Islet precursor cell (in vitro differentiated cells): ENCODE measurements at regions not wholly inside any gene's neighbourhood (a gene's known extent, or its start where the extent isn't known, plus 50 kb on each side); places are given as distances from the start of the nearest gene placed in this dataset.
A peak's percentile ranks its signal among the peaks of the same experiment; 100 is the strongest.

ENCODE experiments used
- DNase-seq: peaks from one replicate; pipeline ENCODE4 v3.0.0-alpha.2; 2018

DNA sequence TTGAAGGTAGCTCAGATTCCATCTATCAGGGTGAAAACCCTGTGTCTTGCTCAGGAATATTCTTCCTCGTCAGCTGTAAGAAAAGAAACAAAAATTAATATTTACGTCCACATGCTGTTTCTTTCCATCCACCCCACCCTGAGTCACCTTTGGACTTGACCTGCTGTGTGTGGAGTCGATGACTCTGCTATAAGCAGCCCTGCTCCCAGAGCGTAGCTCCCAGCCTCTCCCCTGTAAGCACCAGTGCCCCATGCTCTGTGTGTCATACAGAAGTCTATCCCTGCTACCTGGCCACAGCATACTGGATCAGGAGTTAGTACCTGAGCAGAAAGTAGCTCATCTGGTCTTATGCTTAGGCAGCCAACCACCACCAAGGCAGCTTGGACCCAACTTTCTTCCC is 223.6 kb downstream of the SOD2 start:
- DNase-seq: no peak

DNA sequence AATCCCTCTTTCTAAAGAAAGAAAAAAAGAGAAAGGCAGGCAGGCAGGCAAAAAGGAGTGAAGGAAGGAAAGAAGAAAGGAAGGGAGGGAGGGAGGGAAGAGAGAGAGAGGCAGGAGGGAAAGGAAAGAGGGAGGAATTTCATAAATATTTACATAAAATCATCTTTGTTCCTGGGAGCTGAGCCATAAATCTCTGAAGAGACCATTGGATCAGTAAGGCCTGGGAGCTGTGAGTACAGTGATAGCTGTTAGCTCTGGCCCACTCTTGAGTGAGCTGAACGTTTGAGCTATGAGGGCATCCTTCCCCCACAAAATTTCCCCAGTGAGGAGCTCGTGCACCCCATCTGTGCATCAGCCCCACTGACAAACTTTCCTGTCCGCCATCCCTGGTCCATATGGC is 224.0 kb downstream of the SOD2 start:
- DNase-seq: no peak

DNA sequence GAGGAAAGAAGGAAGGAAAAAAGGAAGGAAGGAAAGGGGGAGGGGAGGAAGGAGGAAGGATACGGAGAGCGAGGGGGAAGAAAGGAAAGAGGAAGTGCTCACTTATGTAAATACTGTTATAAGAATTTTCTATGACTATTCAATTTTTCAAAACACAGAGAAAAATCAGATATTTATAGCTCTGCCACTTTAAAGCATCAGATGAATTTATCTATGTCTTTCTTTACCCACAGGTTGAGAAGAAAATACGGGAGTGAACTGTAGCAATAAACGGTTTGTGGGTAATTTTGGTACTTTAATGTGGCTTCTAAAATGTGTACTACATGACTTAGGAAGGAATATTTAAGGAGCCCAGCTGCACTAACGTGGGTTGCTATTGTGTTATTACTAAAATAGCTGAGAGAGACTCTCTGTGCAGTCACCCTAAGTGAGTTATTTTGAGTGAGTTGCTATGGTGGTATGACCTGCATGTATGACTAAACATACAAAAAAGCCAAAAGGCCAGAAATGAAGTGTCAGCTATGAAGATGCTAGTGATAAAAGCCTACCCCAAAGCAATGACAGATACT is 225.5 kb downstream of the SOD2 start:
- DNase-seq: no peak

DNA sequence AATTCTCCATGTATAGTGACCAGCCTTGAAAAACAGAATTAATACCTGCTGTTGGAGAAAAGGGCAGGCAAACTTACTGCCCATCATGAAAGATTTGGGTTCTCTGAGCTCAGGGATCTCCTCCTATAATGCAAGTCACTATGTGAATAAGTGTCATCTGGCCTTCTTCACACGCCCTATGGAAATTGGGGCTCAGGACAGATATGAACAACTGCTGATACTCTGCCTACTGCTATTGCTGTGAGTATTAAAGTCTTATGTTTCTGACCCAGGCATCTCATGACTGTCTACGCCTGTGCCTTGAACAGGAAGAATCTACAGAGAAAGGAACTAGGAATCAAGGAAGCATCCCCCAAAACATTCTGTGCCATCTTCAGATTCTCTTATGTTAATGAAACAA is 226.1 kb downstream of the SOD2 start:
- no peak for DNase-seq

DNA sequence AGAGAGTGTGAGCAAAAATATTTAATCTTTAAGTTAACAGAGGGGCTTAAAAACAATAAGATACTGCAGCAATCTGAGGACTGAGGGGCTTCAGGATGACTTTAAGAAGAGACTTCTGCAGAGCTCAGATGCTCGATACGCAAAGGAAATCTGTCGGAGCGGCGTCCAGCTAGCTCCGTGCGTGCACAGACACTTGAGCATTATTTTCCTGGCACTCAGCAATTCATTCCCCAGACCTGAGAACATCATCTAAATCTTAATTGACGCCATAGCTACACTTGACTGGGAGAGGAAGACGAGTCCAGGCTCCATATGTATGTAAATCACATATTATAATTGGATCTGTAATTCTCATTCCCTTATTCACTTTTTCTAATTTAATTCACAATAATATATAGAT is 228.2 kb downstream of the SOD2 start:
- DNase-seq: no peak

DNA sequence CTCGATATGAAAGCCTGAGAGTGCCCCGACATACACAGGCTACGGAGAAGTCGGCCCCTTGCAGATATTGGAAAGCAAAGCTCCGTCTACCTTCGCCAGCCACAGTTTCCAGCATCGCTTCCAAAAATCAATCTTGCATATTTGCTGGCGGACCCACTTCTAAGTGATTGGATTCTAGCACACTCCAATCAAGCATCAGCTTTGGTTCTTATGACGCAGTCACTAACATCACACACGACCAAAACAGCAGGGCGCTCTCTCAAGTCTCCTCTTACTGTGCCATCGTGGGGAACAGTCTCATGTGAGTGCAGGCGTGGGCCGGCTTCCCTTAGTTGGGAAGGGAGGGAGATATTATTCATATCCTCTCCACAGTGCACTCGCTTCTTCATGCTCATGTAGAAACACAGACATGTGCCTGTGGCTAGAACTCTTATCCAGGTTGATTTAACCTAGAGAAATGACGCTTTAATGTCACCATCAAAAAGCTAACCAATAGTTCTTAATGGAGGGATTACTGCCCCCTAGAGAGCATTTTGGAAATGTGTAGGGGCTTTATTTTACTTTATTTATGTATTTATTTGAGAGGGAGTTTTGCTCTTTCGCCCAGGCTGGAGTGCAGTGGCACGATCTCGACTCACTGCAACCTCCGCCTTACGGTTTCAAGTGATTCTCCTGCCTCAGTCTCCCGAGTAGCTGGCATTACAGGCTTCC is 229.8 kb downstream of the SOD2 start:
- DNase-seq: no peak

DNA sequence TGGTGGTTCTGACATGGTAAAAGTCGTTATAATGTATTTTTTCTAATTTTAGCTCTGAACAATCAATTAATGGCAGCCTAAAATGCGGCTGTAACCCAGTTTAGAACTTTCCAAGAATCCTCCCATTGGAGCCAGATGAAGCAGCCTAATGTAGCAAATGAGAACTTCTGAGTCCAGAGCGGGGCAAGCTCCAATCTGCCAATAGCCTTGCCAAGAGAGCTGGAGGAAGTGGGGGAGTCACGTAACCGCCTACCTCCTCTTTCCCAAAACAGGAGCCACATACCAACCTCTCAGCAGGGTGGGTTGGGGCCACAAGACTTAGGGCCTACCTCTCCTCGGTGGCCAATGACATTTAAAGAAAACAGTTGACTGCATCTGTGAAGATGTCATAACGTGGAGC is 230.6 kb downstream of the SOD2 start:
- DNase-seq: no peak

DNA sequence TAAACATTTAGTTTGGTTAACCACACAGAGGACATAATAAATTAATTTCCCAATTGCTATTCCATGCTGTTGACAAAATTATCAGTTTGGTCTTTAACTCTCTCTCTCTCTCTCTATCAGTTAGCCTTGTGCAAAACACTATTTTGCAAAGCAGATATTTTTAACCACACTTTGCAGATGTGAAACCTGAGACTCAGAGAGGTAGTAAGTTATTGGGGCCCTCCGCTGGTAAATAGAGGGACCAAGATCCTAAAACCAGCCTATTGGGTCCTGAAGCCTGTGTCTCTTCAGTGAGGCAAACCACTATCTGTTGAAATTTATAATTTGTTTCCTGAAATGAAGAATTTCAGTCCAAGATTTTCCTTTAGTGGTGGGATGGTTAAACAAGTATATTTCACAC is 231.0 kb downstream of the SOD2 start:
- DNase-seq: no peak

DNA sequence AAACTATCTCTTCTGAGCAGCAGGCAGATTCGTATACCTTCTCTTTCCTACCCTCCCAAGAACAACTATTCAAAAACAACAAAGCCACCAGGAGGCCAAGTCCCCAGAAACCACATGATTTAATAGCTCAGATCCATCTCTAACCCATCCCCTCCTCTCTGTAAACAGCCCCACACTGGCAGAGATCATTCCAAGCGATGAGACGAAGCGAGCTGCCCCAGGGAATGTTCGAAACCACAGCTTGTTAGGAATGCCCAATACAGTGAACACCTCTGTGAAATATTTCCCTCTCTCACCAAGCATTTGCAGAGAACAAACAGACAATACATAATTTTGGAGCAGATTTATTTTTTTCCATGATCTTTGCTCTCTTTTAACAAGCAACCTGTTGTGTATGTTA is 231.8 kb downstream of the SOD2 start:
- peak; percentile 93 for DNase-seq

DNA sequence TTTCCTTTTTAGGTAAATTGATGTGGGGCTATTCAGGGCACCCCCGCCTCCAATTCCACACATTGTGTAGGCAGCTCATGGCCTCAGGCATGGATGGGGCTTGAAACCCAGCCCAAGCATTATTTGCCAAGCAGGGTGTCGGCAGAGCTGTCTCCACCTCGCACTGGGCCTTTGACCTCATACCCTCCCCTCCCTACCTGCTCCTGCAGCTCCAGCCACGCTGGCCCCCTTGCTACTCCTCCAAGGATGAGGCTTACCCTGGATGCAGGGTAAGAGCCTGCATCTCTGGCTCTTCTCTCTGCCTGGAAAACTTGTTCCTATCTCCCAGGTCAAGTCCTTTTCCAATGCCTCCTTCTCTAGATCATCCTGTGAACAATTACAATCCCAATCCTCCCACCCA is 232.6 kb downstream of the SOD2 start:
- peak; percentile 62 for DNase-seq

DNA sequence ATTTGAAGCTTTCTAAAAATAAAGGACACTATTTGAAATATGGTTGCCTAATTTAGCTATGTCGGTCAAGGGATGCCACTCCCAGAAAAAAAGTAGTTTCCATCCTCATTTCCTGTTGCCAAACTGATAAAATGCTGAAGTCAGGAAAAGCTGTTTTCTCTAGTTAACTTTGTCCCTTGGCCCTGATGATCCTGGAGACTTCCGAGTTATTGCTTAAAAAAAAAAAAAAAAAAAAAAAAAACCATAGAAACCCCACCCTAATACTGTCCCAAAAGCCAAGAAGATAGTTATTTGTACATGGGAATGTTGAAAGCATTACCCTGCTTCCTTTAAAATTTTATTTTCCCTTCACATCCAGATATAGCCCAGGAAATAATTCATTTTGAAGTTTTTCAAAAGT is 236.7 kb downstream of the SOD2 start:
- DNase-seq: no peak

DNA sequence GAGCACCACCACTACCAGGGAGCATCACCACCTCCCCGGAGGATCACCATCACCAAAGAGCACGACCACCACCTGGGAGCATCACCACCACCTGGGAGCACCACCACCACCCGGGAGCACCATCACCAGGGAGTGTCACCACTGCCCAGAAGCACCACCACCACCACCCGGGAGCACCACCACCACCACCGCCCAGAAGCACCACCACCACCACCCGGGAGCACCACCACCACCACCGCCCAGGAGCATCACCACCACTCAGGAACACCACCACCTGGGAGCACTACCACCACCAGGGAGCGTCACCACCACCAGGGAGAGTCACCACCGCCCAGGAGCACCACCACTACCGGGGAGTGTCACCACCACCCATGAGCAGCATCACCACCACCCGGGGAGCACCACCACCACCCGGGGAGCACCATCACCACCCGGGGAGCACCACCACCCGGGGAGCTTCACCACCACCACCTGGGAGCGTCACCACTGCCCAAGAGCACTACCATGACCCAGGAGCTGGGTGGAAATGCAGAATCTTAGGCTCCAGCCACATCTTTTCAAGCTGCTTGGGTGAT is 237.3 kb downstream of the SOD2 start:
- DNase-seq: no peak

DNA sequence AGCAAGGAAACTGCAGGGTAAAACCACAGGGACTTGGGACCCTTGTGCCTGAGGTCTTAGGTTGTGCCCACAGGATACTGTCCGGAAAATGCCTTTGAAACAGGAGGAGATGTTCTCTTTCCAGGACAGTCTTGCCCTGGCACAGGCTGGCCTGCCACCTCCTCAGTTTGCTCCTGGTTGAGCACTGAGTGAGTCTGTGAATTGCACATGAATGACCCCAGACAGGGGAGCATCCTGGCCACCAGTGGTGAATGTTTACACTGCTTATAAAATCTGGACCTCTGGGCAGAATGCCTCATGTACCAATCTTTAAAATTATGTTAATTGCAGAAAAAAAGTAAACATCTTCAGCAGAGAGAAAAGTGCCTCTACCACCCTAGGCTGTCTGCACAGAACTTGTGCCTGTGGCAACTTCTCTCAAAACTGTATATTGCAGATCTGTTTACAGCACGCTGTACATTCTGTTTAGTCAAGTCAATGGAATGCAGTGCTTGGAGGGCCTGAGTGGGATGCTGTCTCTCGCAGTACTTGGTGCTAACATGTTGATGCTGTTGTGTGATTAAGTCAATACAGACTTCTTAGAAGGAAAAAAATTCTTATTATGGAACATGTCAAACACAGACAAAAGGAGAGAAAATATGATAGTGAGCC is 242.1 kb downstream of the SOD2 start:
- DNase-seq: peak; percentile 83

DNA sequence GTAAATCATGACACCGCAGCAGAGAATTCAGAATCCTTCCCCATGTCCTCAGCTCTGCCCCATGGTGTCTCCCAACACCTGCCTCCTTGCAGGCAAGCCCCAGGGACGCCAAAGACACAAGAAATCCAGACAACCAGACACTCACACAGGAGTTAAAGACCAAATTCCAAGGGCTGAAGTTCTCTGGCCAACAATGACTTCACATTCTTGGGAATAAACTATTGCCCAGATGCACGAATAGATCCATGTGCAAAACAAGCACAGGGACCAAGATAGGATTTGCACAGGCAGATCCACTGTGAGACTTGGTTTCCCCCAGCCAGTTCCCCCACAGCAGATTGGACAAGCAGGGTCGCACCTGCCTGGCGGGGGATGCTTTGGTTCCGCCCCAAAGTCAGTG is 246.7 kb downstream of the SOD2 start:
- DNase-seq: no peak

DNA sequence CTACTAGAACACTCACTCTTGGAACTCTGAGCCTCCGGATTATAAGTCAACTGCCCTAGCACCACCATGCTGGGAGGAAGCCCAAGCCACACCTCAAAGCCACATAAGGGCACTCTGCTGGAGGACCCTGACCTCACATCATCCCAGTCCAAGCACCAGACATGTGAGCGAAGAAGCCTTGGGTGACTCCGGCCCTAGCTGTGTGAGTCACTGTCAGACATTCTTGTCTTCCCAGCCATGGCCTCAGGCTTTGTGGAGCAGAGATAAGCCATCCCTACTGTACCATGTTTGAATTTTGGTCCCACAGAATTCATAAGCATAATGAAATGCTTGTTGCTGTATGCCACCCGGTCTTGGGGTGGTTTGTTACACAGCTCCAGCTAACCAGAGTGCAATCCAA is 247.7 kb downstream of the SOD2 start:
- DNase-seq: peak; percentile 78

DNA sequence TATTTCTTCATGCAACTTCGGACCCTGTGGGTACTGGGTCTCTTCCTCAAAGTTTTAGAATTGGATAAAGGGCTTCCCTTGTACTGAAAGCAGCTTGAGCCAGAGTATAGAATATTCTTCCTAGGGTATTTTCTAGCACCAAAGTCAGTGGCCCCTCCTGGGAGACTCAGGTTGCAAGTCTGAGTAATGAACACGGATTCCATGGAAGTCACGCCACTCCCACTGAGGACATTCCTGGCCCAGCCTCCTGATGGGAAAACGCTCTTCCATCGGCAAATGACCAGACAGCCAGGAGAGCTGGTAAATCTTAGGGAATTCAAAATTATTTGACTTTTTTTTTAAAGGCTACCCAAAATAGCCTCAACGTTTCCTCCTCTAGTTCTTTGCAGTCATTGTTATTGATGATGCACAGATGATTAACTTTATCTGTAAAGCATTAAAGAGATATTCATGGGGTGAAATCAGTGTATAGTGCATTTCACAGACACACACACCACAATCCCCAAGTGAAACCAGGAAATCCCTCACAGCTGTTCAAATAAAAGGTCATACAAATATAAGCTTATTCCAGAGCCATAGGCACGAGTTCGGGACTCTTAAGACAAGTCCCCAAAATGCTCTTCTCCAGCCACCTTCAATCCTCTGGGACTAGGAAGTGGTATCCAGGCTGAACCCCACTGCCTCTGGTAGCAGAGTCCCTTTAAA is 248.8 kb downstream of the SOD2 start:
- DNase-seq: no peak

DNA sequence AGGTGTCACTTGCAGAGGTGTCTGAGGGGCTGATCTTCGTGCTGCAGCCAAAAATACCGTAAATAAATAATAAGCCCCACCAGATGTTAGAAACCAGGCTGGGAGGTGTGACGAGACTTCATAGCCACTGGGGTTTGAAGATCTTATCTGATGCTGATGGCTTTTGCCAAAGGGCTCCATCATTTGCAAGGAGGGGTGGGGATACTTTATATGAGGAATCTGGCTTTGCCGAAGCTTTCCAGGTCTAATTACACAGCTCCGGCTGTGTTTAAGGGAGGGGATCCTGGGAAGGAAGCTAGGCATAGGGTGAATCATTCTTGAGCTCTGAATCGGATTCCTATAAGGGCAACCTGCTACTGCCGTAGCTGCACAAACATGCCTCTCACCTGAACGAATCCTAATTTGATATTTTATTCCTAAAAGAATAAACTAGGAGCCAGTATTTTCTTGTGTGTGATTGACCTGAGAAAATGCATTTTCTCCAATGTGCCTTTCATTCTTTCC is 249.6 kb downstream of the SOD2 start:
- no peak for DNase-seq

DNA sequence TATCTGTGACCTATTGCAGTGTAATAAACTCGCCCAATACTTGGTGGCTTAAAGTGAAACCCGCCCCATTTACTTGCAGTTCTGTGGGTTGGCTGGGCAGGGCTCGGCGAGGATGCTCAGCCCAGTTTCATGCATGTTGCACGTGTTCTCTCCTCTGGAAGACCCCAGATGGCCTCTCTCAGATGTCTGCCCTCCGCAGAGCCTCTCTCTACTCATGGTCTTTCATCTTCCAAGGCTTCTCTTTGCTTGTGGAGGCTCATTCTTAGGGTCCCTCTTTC is 251.4 kb downstream of the SOD2 start:
- no peak for DNase-seq

DNA sequence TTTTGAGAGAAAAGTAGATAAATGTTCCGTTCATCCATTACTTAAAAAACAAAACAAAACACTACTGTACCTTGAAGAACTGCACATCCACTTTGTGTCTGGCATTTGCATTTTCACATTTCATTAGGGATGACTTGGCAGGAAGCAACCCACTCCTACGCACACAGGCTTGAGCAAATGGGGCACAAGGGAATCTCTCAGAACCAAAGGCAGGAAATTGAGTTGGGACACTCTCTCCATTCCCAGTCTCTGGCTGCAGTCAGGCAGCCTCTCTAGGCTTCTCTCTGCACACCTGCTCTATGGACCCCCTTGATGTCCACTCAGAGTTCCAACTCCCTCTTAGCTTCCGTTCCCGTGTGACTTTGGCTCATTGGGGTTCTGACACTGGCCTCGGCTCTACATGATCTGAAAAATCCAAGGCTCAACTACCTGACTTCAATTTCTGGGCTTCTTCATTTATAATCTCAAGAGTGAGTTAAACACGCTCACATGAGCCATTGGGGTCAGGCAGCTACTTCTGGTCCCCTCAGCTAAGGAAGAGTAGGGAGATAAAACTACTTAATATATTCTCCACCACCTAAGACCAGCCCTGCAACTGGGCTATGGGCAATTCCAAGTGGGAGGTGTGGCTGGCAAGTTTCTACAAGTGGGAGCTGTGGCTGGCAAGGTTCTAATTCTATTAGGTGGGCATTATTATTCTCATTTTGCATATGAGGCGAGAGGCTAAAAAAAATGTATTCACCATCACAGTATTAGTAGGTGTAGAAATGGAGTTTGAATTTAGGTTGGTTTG is 251.9 kb downstream of the SOD2 start:
- DNase-seq: no peak

DNA sequence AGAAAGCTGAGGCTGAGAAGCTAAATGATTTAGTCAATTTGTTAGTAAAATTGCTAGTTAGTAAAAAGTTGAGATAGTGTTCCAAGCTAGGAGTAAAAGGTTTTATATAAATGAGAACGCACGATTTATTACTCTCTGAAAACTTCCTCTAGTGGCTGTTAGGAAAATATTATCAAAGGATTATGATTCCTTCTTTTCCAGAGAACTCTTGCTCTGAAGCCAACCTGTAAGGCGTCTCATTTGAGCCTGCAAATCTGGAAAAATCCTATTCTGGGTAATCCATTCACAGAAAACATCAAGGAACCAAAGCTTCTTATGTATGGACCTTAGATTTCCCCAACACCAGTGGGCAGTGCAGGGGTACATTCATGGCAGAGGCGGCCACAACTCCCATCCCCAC is 252.7 kb downstream of the SOD2 start:
- no peak for DNase-seq

DNA sequence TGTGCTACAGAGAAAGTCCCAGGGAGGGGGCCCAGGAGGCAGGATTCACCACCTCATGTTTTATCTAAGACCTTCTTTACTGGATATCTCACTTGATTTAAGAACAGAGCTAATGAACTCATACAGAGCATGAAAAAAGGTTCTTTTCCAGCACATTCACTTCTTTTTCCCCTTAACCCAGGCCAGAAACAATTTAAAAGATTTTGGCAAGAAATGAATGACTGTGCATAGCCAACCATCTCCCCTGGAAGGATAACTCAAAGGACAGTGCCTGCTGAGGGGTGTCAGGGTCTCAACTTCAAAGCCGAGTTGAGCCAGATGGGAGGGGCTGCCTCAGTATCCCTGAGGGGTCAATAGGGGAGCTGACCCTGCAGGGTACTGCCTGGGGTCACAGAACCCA is 253.4 kb downstream of the SOD2 start:
- no peak for DNase-seq

DNA sequence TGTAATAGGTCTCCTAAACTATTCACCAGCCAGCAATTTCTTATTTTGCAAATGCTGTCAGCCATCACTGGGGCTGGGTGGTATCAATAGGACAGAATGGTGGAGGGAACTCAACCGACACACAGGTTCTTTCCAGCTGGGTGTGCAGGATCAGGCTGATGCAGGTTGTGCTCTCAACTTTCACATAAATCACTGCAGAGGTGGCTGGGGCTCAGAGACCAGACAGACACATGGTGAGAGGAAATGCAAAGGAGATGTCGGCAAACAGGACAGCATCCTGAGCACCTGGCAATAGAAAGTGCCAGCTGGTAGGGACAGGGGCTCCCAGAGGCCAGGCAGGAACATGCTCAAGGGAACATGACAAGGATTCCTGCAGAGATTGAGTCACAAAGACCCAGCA is 254.9 kb downstream of the SOD2 start:
- no peak for DNase-seq

DNA sequence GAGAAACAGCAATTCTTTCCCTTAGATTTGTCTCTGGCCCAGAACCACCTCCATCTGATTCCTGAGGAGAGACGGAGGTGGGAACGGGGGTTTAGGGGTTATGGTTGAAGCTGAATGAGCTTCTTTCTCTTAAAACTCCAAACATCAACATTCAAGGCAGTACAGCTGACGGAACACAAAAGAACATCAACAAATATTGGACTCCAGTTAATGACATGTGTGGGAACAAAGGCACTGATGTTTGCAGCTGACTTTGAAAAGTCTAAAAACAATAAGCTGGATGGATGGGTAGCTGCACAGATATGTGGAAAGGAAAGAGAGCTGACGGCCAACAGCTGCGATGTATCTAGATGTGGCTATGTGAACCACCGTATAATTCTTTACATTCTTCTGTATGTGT is 256.5 kb downstream of the SOD2 start:
- DNase-seq: no peak
